Left ventricle myocardium superior (tissue), 1 donor: ENCODE measurements at regions not wholly inside any gene's neighbourhood (a gene's known extent, or its start where the extent isn't known, plus 50 kb on each side); places are given as distances from the start of the nearest gene placed in this dataset.

Experiments
- ATAC-seq: fragments of 200-7000 bp; cut with Tn5 transposase; one replicate; pipeline ENCODE4 v1.9.1; 2020; ENCODE audit warnings: mild to moderate bottlenecking, moderate library complexity
- DNase-seq: peaks from one replicate; pipeline ENCODE4 v3.0.0-alpha.2; 2020
- intact Hi-C: fragments of 100-400 bp; cut with micrococcal nuclease; formaldehyde crosslinking; loops from one replicate; pipeline ENCODE4 v1.11.0; 2022
- donor health status: DM: no; HTN: yes; CAD: no; lungs with severe emphysema.

DNA sequence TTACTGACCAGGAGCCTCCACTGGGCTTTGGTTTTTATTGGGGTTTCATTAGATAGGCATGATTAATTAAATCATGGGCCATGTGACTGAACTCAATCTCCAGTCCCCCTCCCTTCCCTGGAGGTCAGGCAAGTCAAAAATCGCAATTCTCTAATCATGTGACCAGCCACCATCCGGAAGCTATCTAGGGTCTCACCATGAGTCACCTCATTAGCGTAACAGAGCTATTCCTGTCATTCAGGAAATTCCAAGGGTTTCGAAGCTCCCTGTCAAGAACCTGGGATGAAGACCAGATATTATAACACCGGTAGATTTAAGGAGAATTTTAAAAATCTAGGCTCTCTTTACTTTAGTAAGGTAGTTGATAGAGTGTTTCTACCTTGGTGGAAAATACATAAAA lies 180.3 kb upstream of the TCF4 start:
- intact Hi-C loops, result no loop called here
- no peak for DNase-seq
- ATAC-seq, result no peak

DNA sequence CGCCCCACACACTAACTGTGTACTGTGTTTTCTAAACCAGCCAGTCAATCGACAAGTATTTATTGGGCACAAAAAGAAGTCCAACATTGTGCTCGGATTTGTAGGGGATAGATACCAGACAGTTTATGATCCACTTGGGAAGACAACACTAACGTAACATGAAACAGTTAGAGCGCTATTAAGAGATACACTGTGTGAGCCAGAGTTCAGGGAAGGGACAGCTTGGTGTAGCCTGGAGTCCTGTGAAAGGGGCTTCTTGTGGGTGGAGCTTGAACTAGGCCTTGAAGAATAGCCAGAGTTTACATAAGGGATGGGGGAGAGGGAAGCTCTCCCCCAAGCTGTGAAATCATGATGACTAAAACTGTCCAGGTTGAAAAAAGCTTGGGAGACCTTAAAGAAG lies 176.4 kb upstream of the TCF4 start:
- no peak for ATAC-seq
- DNase-seq, result no peak
- intact Hi-C loops, result no loop called here

DNA sequence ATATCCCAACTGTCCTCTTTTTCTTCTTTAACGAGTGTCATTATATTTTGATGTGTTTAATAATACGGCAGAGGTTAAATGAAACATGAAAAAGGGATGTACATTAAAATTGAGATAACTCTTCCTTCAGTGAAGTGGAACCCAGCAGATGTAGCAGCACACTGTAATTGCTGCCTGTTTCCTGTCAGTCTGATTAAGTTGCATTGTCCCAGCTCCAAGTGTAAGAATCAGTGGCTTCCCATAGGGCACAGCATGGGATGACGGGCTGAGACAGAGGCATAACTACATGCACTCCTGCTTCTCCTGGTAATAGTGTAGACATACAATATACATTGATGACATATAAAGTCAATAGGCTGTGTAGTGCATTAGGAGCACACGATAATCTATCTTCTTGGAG lies 175.8 kb upstream of the TCF4 start:
- DNase-seq (no peak), ATAC-seq (no peak)
- intact Hi-C loops, result no loop called here

DNA sequence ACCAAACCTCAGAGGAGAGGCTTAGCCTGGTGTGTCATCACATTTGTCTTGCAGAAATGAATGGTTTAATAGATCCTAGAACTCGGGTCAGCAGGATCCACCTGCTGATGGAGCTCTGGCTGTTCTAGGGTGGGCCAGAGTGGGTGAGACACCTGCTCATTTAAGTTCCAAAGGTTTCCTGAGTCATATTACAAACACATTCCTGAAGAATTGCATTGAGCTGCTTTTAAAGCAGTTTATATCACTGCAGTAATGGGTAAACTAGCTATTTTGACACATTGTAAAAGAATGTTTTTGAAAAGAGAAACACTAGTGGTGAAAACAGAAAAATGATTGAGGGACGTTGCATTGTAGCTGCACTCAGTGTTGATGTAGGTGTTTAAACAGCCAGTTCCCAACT lies 175.3 kb upstream of the TCF4 start:
- DNase-seq (no peak), ATAC-seq (no peak)
- intact Hi-C loops, result no loop called here

DNA sequence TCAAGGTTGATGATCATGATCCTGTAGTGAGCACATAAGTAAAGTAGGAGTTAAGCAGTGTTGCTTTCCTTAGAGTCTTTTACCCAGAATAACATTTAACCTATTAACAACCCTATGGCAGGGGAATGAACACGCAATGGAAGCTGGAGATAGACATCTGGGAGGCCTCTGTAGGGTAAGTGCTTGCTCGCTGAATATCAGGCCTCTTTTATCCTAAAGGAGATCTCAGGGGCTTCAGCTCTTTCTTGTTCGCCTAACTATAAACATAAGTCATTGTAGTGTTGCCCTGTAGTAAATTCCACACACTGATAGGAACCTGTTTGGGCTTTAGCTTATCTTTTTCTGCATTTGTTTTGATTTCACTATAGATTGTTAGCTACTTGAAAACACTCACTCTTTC lies 174.4 kb upstream of the TCF4 start:
- intact Hi-C loops, result no loop called here
- ATAC-seq (no peak), DNase-seq (no peak)

DNA sequence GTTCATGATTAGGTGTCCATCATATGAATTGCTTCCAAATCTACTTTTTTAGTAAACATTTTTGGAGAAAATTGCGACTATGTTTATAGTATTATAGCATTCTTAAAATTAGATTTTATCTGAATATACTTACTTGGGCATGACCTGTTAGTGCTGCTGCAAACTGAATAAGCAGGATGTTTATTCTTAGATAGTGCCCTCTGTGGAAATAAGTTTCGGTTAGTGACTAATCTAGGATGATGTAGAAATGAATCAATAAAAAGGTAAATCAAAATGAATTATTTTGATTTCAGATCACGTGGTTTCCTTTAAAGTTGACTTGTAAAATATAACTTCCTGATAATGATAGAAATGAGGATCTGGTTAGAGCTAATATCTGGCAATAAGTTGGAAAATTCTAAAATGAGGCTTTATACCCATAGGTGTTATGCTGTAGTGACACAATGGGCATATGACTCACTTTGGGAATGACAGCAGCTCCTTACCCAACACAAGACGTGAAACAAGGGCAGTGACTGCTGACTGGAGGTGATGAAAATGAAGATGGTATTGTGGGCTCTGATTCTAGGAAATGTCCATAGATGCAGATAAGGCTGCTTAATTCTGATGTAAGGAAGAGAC lies 165.8 kb upstream of the TCF4 start:
- ATAC-seq (no peak), DNase-seq (no peak)
- intact Hi-C loops, result no loop called here

DNA sequence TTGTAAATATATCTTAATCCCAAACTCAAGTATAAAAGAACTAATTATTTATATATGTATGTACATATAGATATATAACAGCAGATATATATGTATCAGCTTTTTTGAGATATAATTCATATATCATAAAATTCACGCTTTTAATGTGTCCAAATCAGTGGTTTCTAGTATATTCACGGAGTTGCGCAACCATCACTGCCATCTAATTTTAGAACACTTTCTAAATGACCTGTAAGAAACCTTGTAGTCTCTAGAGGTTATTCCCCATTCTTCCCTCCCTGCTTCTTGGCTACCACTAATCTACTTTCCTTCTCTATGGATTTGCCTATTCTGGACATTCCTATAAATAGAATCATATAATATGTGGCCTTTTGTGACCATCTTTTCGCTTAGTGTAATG lies 163.5 kb upstream of the TCF4 start:
- DNase-seq (no peak), ATAC-seq (no peak)
- intact Hi-C loops, result no loop called here

DNA sequence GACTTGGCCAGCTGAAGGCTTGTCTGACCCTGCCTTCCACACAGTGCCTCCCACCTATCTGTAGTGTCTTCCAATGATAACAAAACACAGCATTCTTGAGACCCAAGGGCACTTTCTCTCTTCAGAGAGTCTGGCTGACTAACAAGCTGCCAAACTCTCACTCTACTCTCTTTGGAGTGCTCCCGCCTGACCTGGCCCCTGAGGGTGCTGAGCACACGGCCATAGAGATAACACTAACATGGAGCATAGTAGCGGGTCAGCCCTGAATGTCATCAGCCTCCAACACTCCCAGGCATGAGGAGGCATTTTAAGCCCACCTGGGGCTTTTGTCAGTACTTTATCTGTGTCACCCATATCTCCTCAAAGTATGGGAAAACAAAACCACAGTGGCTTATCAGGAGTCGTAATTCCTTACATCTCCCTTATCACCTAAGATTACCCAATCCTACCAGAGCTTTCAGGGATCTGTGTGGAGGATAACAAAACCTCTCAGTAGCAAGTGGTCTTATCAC lies 160.3 kb upstream of the TCF4 start:
- DNase-seq (no peak), ATAC-seq (no peak)
- intact Hi-C loops, result no loop called here

DNA sequence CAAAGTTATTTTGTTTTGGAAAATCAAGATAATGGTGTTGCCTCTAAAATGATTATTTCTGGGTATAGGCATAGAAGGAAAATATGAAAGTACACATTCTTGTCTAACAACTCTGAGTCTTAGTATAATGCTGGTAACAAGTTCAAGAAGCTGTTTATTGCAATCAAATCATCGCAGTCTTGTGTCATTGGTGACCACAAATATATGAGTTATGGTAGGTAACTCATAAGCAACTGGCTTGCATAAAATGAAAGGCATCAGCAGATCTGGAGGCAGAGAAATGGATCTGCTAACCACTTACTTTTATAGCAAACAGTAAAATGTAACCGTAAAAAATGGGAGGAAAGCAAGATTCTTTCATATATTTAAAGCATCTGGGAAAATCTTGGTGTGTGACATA lies 156.2 kb upstream of the TCF4 start:
- intact Hi-C loops, result no loop called here

DNA sequence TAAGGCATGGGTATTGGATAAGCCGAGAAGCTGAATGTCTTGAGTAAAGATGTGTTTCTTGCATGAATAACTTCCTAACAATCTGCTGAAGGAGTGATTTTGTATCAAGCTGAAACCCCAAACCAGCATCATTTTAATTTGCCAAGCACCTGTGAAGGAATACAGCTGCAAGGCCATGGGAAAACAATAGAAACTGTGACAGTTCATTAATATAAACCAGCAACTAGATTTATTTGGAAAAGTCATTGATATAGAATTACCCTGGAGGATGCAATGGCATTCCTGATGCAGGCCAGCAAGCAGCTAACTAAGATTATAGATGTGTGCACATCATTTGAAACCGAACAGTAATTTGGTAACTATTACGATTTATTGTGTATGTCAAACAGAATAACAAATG lies 155.7 kb upstream of the TCF4 start:
- no peak for ATAC-seq
- intact Hi-C loops, result no loop called here
- no peak for DNase-seq

More for the DNA sequence above, 156.2 kb upstream of the TCF4 start:
- DNase-seq, result no peak
- ATAC-seq, result no peak

DNA sequence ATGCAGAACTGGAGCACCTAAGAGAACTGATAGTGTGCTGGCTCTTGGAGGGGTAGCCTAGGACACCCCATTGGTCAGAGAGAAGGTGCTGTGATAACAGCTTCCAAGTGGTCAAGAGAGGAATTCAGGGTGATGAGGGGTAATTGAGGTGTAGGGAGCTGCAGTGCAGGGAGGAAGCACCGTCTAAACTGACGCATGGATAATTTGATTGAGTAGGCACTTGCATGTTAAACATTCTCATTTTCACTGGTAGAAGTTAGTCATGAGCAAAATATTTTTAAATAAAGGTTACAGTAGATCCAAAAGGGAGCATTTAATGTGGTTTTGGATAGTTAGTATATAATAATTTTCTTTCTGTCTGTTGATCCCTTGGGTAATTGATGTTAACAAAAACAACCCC lies 155.1 kb upstream of the TCF4 start:
- no peak for DNase-seq
- ATAC-seq, result no peak
- intact Hi-C loops, result no loop called here

DNA sequence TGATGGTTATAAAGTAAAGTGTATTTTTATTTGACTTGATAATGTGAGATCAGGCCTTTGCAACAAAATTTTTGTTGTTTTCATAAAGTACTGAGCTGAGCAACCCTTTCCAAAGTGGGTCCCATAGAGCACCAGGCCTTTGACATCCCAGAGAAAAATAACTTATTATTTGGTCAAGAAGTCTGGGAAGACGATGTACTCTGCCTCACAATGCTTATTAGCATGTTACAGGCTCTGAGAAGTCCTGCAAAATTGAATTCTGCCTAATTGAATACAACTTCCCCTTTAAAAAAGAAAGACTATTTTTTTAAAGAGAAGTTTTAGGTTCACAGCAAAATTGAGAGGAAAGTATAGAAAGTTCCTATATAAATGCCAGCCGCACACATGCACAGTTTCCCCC lies 151.5 kb upstream of the TCF4 start:
- ATAC-seq, result no peak
- intact Hi-C loops, result no loop called here
- DNase-seq, result no peak

DNA sequence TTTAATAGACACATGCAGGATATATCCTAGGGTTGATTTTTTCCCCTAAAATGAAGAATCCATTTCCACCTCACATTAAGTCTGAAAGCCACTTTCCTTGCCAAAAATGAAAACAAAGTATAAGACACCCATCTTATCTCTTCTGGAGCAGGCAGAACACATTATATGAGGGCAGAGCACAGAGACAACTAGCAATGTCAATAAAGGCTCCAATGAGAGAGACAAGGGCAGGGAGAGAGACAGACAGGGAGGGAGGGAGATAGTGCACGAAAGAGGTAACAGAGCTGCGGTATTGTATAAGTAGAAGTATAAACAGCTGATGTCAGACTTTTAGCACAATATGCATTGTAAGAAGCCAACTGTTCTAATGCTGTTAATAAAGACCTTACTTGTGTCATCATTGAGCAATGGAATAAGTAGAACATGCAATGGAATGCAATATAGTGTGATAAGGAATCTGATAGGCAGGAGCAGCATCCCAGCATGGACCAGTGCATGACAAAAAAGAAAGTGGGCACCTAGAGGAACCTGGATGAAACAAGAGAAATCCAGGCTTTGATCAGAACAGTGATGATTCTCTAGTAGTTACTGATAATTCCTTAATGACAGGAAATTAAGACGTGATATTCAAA lies 150.6 kb upstream of the TCF4 start:
- intact Hi-C loops, result no loop called here
- DNase-seq (no peak), ATAC-seq (no peak)

DNA sequence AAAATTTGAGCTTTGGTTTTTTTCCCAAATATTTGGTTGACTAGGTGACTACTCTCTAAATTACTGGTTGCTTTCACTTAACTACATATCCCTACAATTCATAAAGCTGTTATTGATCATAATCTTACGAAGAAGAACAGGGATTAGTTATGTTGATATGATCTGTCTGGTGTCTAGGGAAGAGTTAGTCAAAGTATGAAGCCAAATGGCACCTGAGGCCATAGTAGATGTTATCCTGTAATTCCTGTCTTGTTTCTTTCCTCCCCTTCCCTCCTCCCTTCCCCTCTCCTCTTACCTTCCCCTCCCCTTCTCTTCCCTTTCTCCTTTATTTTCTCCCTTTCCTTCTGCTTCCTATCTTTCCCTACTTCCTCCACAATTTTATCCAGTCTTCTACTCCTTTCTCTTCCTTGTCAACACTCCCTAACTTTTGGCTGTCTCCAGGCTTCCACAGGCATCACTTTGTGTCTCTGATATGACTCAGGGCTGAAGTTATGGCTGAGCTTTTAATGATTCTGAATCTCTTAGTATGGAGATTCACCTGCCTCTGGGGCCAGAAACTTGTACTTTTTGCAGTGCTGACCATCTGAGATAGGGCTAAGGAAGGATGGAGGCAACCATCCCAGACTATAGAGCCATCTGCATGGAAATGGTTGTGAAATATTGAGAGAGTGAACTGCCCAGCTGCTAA lies 149.9 kb upstream of the TCF4 start:
- ATAC-seq (no peak), DNase-seq (no peak)
- intact Hi-C loops, result no loop called here

DNA sequence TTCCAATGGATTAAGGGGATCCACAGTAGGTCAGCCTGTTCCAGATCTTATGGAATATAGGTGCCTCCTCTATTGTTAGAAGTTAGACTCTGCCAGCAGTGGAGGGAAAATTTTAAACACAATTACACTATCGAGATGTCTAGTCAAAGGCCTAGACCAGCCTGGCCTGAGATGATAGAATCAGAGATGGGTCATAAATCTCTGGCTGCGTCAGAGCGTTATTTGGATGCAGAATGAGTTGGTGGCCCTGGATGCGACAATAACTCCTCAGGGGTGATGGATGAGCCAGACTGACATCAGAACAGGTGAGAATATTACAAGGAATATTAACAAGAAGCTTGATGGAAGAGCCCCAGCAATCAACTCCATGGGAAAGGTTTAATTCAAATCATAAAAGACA lies 149.3 kb upstream of the TCF4 start:
- intact Hi-C loops, result no loop called here

DNA sequence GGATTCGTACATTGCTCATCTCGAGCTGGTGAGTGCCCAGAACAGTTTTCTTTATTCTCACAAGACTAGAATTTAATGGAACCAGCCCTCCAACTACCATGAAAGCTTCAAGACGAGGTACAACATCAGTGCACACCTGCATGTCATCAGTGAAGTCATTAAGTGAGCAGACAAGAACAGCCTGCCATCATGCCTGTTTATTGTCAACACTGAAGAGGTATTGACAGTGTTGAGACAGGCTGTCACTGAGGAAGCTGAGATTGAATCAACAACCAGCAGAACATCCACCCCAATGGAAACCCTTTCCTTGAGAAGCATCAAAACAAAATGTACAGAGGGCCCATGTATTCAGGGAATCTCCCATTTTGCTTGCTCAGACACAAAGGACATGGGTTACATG lies 148.0 kb upstream of the TCF4 start:
- ATAC-seq (no peak), DNase-seq (no peak)
- intact Hi-C loops, result no loop called here

More for the DNA sequence above, 149.3 kb upstream of the TCF4 start:
- ATAC-seq (no peak), DNase-seq (no peak)

DNA sequence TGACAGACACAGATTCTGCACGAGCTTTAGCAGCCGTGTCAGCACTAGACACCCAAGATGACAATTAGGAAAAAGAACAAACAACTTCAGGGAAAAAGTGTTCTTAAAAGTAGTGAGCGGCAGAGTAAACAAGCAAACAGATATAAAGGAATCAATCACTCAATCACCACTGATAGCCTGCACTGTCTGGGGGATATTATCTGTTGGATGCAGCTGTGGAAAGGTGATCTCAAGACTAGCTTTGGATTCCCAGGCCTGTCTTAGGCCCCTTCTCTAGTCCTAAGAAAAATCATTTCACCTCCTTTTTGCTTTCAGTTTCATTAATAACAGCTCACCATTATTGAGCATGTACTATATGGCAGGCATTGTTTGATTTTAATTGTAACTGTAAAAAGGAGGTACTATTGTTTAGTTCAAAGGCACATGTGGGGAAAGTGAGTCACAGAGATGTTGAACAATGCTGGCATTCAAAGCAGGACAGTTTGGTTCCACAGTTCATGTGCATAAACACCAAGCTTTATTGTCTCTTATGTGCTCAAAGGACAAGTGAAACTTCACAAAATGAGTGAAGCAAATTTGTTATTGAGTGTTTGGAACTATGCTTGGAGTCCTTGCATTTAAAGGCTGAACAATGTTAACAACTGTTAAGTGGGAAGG lies 147.3 kb upstream of the TCF4 start:
- ATAC-seq (no peak), DNase-seq (no peak)
- intact Hi-C loops, result no loop called here

DNA sequence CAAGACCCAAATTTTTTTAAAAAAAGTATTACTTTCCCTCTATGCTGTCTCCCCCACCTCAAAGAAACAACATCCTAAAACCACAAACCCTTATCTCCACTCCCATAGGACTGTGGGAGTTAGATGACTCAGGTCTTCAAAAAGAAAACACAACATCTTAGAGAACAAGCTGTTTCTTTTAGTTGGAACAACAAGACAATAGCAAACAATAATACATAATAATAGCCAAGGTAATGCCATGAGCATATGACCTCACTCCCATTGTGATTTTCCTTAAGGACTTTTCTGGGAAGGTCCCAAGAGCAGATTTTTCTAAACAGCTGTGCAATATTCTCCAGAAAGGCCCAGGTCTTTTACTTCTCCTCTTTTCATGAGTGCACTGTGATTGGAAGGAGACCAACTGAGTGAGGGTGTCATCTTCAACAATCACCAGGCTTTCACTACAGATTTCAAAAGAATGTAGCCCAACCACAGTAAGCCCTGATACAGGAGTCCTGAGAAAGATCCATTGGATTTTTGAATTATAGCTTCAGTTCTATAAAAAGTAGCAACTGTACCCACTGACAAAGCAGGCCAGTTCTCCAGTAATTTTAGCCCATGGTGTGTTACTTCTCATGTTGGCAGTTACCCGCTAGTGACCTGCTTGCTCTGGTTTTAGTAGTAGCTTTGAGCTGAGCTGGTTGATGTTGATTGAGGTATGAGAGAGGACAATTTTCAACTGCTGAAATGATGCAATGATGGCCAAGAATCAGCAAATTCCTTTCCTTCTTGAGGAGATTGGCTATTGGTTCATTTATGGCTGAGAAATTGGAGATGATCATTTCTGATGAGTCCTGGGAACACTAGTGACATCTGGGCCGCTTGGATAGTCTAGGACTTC lies 144.5 kb upstream of the TCF4 start:
- intact Hi-C loops, result no loop called here
- DNase-seq, result no peak
- ATAC-seq, result peak; percentile 76

DNA sequence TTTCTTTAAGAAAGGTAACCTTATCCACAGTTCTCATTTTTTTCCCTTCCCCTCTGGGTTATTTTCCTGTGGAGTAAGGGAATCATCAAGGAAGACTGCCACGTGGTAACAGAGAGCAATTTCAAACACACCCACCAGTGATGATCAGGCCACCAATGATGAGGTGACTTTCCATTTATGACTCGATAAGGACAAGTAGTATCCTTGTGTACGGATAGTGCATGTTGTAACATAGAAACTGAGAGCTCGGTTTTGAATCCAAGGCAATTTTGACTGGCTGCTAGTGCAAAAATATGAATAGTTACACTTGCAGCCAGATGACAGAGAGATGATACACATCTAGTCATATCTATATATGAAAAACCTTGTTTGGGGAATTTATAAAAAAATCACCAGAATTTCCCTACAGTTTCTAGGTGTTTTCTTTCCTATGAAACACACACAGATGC lies 143.6 kb upstream of the TCF4 start:
- ATAC-seq, result peak; percentile 39
- DNase-seq, result no peak
- intact Hi-C loops, result no loop called here
